SK-N-SH (cell line): ENCODE measurements at regions not wholly inside any gene's neighbourhood (a gene's known extent, or its start where the extent isn't known, plus 50 kb on each side); places are given as distances from the start of the nearest gene placed in this dataset.
A peak's percentile ranks its signal among the peaks of the same experiment; 100 is the strongest.

Source experiments
- CTCF ChIA-PET: fragments of 300-600, 350-600 bp; formaldehyde crosslinking; extraction: SDS; loops from one replicate; lab custom pipeline; 2021; lab: Yijun Ruan, JAX
- POLR2A ChIA-PET: fragments of 350-600 bp; sonication (Branson Sonifier 250); formaldehyde crosslinking; extraction: SDS; loops from one replicate; lab custom pipeline; 2020; ENCODE audit warnings: antibody characterized with exemption, inconsistent platforms; lab: Yijun Ruan, JAX
- DNase-seq: peaks from one replicate; pipeline ENCODE4 v3.0.0; 2012
- H2AFZ ChIP-seq: fragments of 200-600 bp; sonication (generic); 2 replicates; pipeline ENCODE4 v1.8.1; 2016; ENCODE audit warnings: antibody characterized with exemption, mild to moderate bottlenecking, low read depth
- H3F3A ChIP-seq: fragments of 200-600 bp; sonication (generic); replicated peaks from 2 replicates; pipeline ENCODE3; 2016; ENCODE audit warnings: antibody characterized with exemption, mild to moderate bottlenecking; ENCODE audit not compliant: insufficient read depth
- H3K27ac ChIP-seq, 2 experiments: fragments of 200-500 bp in 1 of 2; fragments of 200-600 bp in 1 of 2; sonication (Bioruptor generic) in 1 of 2; sonication (generic), shearing (Covaris generic) in 1 of 2; 2 replicates each; pipeline versions ENCODE4 v1.5.1 to v1.6.1; 2014 to 2016; ENCODE audit warnings: low read depth in 2 of 2, inconsistent platforms in 1 of 2, low read length in 1 of 2, mild to moderate bottlenecking in 1 of 2, mixed read lengths in 1 of 2
- H3K27me3 ChIP-seq: fragments of 200-600 bp; sonication (generic), shearing (Covaris generic); 2 replicates; pipeline ENCODE4 v1.6.1; 2016; ENCODE audit warnings: mixed run types; ENCODE audit not compliant: insufficient read depth
- H3K36me3 ChIP-seq, 2 experiments: fragments of 200-500 bp in 1 of 2; fragments of 200-600 bp in 1 of 2; sonication (Bioruptor generic) in 1 of 2; sonication (generic) in 1 of 2; replicated peaks in 1 of 2; 2 replicates each; pipeline versions ENCODE3 to v1.5.1; 2014 to 2016; ENCODE audit warnings: low read length in 1 of 2, mild to moderate bottlenecking in 1 of 2; ENCODE audit not compliant: insufficient read depth in 2 of 2, control insufficient read depth in 1 of 2
- H3K4me1 ChIP-seq, 2 experiments: fragments of 200-500 bp in 1 of 2; fragments of 200-600 bp in 1 of 2; sonication (Bioruptor generic) in 1 of 2; sonication (generic), shearing (Covaris generic) in 1 of 2; 2 replicates each; pipeline versions ENCODE4 v1.5.1 to v1.6.1; 2014 to 2016; ENCODE audit warnings: low read depth in 1 of 2, low read length in 1 of 2, mixed run types in 1 of 2; ENCODE audit not compliant: insufficient read depth in 2 of 2, control insufficient read depth in 1 of 2
- H3K4me2 ChIP-seq: fragments of 200-600 bp; sonication (generic), shearing (Covaris generic); 2 replicates; pipeline ENCODE4 v1.6.1; 2017; ENCODE audit warnings: mixed run types
- H3K4me3 ChIP-seq, 2 experiments: fragments of 200-500 bp in 1 of 2; fragments of 200-600 bp in 1 of 2; sonication (Bioruptor generic) in 1 of 2; sonication (generic), shearing (Covaris generic) in 1 of 2; 2 replicates each; pipeline versions ENCODE4 v1.5.1 to v1.8.1; 2014 to 2016; ENCODE audit warnings: low read depth in 2 of 2, inconsistent platforms in 1 of 2, low read length in 1 of 2, mild to moderate bottlenecking in 1 of 2, mixed read lengths in 1 of 2, moderate library complexity in 1 of 2
- H3K79me2 ChIP-seq: fragments of 200-600 bp; sonication (generic); 2 replicates; pipeline ENCODE4 v1.8.1; 2017; ENCODE audit warnings: mild to moderate bottlenecking; ENCODE audit not compliant: insufficient read depth
- H3K9ac ChIP-seq: fragments of 200-600 bp; sonication (generic); 2 replicates; pipeline ENCODE4 v1.6.1; 2017; ENCODE audit warnings: mixed run types
- H3K9me2 ChIP-seq: fragments of 200-600 bp; sonication (generic); 2 replicates; pipeline ENCODE4 v1.6.1; 2017; ENCODE audit warnings: mixed run types
- H3K9me3 ChIP-seq: fragments of 200-600 bp; sonication (generic); 2 replicates; pipeline ENCODE4 v1.6.1; 2017; ENCODE audit warnings: mixed run types, mild to moderate bottlenecking, moderate library complexity
- H4K20me1 ChIP-seq: fragments of 200-600 bp; sonication (generic); 2 replicates; pipeline ENCODE4 v1.6.1; 2017; ENCODE audit warnings: mild to moderate bottlenecking, mixed run types; ENCODE audit not compliant: insufficient read depth
- CHD2 ChIP-seq: fragments of 150-350 bp; IDR thresholded peaks from 2 replicates; pipeline ENCODE4 v1.6.1; 2018; ENCODE audit warnings: low read length; ENCODE audit not compliant: partially characterized antibody
- FOSL2 ChIP-seq: IDR thresholded peaks from 2 replicates; pipeline ENCODE4 v1.4.0; 2012; ENCODE audit warnings: low read depth, mild to moderate bottlenecking, moderate library complexity, borderline replicate concordance
- FOXJ3 ChIP-seq: sonication (generic); formaldehyde crosslinking; IDR thresholded peaks from 2 replicates; pipeline ENCODE4 v1.5.1; 2020; ENCODE audit warnings: mild to moderate bottlenecking, missing genetic modification reagents
- FOXM1 ChIP-seq: IDR thresholded peaks from 2 replicates; pipeline ENCODE4 v1.4.0; 2012; ENCODE audit warnings: low read depth, mild to moderate bottlenecking
- GATA2 ChIP-seq: sonication (generic); formaldehyde crosslinking; IDR thresholded peaks from 2 replicates; pipeline ENCODE4 v1.5.0; 2020; ENCODE audit warnings: mild to moderate bottlenecking, missing genetic modification reagents
- JUND ChIP-seq: IDR thresholded peaks from 2 replicates; pipeline ENCODE4 v1.4.0; 2012
- MEF2A ChIP-seq: IDR thresholded peaks from 2 replicates; pipeline ENCODE4 v1.4.0; 2012; ENCODE audit warnings: low read depth, borderline replicate concordance
- MXI1 ChIP-seq: IDR thresholded peaks from 2 replicates; pipeline ENCODE4 v1.6.1; 2012; ENCODE audit warnings: mild to moderate bottlenecking, low read depth, low read length, improper control_type of control experiment
- NFIC ChIP-seq: IDR thresholded peaks from 2 replicates; pipeline ENCODE4 v1.4.0; 2012; ENCODE audit warnings: borderline replicate concordance
- PBX3 ChIP-seq: IDR thresholded peaks from 2 replicates; pipeline ENCODE4; 2012
- RAD21 ChIP-seq: IDR thresholded peaks from 2 replicates; pipeline ENCODE4 v1.6.1; 2012; ENCODE audit warnings: mild to moderate bottlenecking, low read length
- RCOR1 ChIP-seq: fragments of 150-350 bp; IDR thresholded peaks from 2 replicates; pipeline ENCODE4 v1.6.1; 2017; ENCODE audit warnings: antibody characterized with exemption, low read length
- RFX5 ChIP-seq: IDR thresholded peaks from 2 replicates; pipeline ENCODE4 v1.6.1; 2012; ENCODE audit warnings: mild to moderate bottlenecking, improper control_type of control experiment, low read length
- RXRA ChIP-seq: IDR thresholded peaks from 2 replicates; pipeline ENCODE4 v1.4.0; 2012; ENCODE audit warnings: low read depth, mild to moderate bottlenecking, borderline replicate concordance
- SIN3A ChIP-seq: IDR thresholded peaks from 2 replicates; pipeline ENCODE4 v1.6.1; 2012; ENCODE audit warnings: low read depth, mild to moderate bottlenecking, low read length, moderate library complexity, borderline replicate concordance
- SMC3 ChIP-seq: IDR thresholded peaks from 2 replicates; pipeline ENCODE4 v1.6.1; 2012; ENCODE audit warnings: low read depth, low read length, improper control_type of control experiment
- TAF1 ChIP-seq: IDR thresholded peaks from 2 replicates; pipeline ENCODE4 v1.6.1; 2012; ENCODE audit warnings: low read depth, mild to moderate bottlenecking, low read length, moderate library complexity, borderline replicate concordance
- TCF12 ChIP-seq: IDR thresholded peaks from 2 replicates; pipeline ENCODE4 v1.4.0; 2012
- USF2 ChIP-seq: fragments of 150-350 bp; IDR thresholded peaks from 2 replicates; pipeline ENCODE4 v1.6.1; 2017; ENCODE audit warnings: antibody characterized with exemption, low read length, low read depth, borderline replicate concordance
- ZBTB33 ChIP-seq: IDR thresholded peaks from 2 replicates; pipeline ENCODE4 v1.4.0; 2012; ENCODE audit warnings: low read depth, borderline replicate concordance
- WGBS: methylation state at CpG from one replicate; pipeline ENCODE4 v1.1.6; 2017; ENCODE audit warnings: low lambda C conversion rate; 5-methylcytosine and 5-hydroxymethylcytosine counted together

GRCh38 chr12:19030603-19031002 lies 98.9 kb upstream of the PLEKHA5 start:
- Histone ChIP-seq H3K4me1 (no peaks in the 10 kb centered on the region), H3K9me3 (0 out of 2 replicates have a peak, but pooled peaks cover 4% of the 10 kb centered on the region), H2AFZ (no peak overlapping the region), H3K27me3 (no peaks in the 10 kb centered on the region), H3K4me3 (no peak overlapping the region), H3K79me2 (no peaks in the 10 kb centered on the region), H3K9me2 (no peaks in the 10 kb centered on the region), H3K36me3 (no peaks in the 10 kb centered on the region), H3K27ac (no peak overlapping the region), H3K4me2 (no peak overlapping the region), H3F3A (no peaks in the 10 kb centered on the region), H4K20me1 (no peaks in the 10 kb centered on the region), H3K9ac (no peak overlapping the region)
- TF ChIP-seq GATA2 (CRISPR knock-in tag) (no peak), PBX3 (no peak), FOXJ3 (no peak), SIN3A (no peak), FOXM1 (no peak), ZBTB33 (no peak), RAD21 (no peak), NFIC (no peak), TCF12 (no peak), USF2 (no peak), SMC3 (no peak)
- no peak for DNase-seq
- POLR2A ChIA-PET, result no interaction called here
- CTCF ChIA-PET, result no interaction called here

GRCh38 chr12:19031032-19031431 lies 98.5 kb upstream of the PLEKHA5 start:
- CTCF ChIA-PET, result no interaction called here
- POLR2A ChIA-PET, result no interaction called here
- no peak for DNase-seq

More at GRCh38 chr12:19031032-19031431, 98.5 kb upstream of the PLEKHA5 start:
- no peaks in the 10 kb centered on the region for H3K79me2 ChIP-seq
- H3K9ac ChIP-seq, result no peak overlapping the region
- no peak overlapping the region for H3K27ac ChIP-seq
- TF ChIP-seq RFX5 (no peak), CHD2 (no peak), RCOR1 (no peak), RAD21 (no peak), FOXJ3 (no peak), MEF2A (no peak), TAF1 (no peak), MXI1 (no peak), JUND (peak; percentile 21; the same call in 1 of the 2 replicates), SMC3 (no peak), RXRA (no peak), FOSL2 (peak; percentile 16; the same call in 1 of the 2 replicates)
- no peaks in the 10 kb centered on the region for H3K9me3 ChIP-seq
- H3F3A ChIP-seq, result no peaks in the 10 kb centered on the region
- 53% methylated on average over 4 of the region's 4 CpGs for WGBS
- H3K9me2 ChIP-seq, result no peaks in the 10 kb centered on the region
- no peaks in the 10 kb centered on the region for H3K27me3 ChIP-seq
- H3K36me3 ChIP-seq, result no peaks in the 10 kb centered on the region
- H3K4me3 ChIP-seq, result no peak overlapping the region
- no peaks in the 10 kb centered on the region for H3K4me1 ChIP-seq
- H4K20me1 ChIP-seq, result no peaks in the 10 kb centered on the region
- H3K4me2 ChIP-seq, result no peak overlapping the region
- no peak overlapping the region for H2AFZ ChIP-seq
